ENCODE measurements at regions not wholly inside any gene's neighbourhood (a gene's known extent, or its start where the extent isn't known, plus 50 kb on each side); places are given as distances from the start of the nearest gene placed in this dataset.
A peak's percentile ranks its signal among the peaks of the same experiment; 100 is the strongest.

DNA sequence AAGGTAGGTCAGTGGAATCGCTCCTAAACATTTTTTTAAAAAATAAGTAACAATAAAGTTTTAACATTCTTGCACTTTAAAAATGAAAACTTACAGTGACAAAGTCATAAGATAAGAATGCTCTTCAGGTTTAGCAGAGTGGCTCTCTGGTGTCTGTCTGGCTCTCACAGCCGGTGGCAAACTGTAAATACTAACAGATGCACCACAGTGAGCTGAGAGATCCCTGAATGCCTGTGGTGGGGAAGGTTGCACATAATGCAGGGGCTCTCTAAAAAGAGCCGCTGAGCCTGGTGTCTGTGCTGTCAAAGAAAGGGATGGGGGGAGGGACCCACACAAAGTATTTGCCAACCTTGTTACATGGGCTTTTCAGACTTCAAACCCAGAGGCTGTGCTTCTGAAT is 498.3 kb downstream of the CCSER2 start:
- Histone ChIP-seq H3K9me3 (ENCODE audit: control insufficient read depth, insufficient read depth, low read depth, low read length) (no peaks in the 10 kb centered on the region), H3K27ac (ENCODE audit: extremely low read depth, low read depth, low read length) (no peak overlapping the region), H3K4me1 (ENCODE audit: control insufficient read depth, insufficient read depth, low read length) (peaks cover 3% of the 10 kb centered on the region), H3K4me3 (ENCODE audit: low read depth, low read length) (no peak overlapping the region), H3K36me3 (ENCODE audit: control insufficient read depth in 2 of 2, insufficient read depth in 1 of 2, low read length in 2 of 2) (no peaks in the 10 kb centered on the region)
- CTCF ChIA-PET = interaction anchor here (0.6 to 0.7 kb wide), 3 partner anchors 166 to 766 kb away, joined by 3 to 4 read pairs (median 3); no protein-coding TSS in a partner anchor
- TF ChIP-seq ZNF391 (tag by site-specific recombination; IDR thresholded peaks at IDR 0.05; ENCODE audit: borderline replicate concordance, low read depth) (no peak), KLF16 (tag by site-specific recombination; IDR thresholded peaks at IDR 0.05) (no peak), MEIS1 (CRISPR knock-in tag; IDR thresholded peaks at IDR 0.05; ENCODE audit: borderline replicate concordance) (no peak), REPIN1 (tag by site-specific recombination; IDR thresholded peaks at IDR 0.05; ENCODE audit: low read depth) (no peak), ZNF23 (tag by site-specific recombination; IDR thresholded peaks at IDR 0.05; ENCODE audit: borderline replicate concordance) (no peak), GLI2 (tag by site-specific recombination; IDR thresholded peaks at IDR 0.05; ENCODE audit: borderline replicate concordance, low read depth) (no peak), ZNF530 (tag by site-specific recombination; IDR thresholded peaks at IDR 0.05; ENCODE audit: low read depth) (no peak), SCRT2 (tag by site-specific recombination; IDR thresholded peaks at IDR 0.05) (no peak), ELK4 (IDR thresholded peaks at IDR 0.05; ENCODE audit: borderline replicate concordance, low read depth, low read length) (no peak), ZNF549 (tag by site-specific recombination; IDR thresholded peaks at IDR 0.05) (no peak), ZNF521 (tag by site-specific recombination; IDR thresholded peaks at IDR 0.05) (no peak), ZFP69B (tag by site-specific recombination; IDR thresholded peaks at IDR 0.05) (no peak), ZNF37A (tag by site-specific recombination; IDR thresholded peaks at IDR 0.05) (no peak), ZNF747 (tag by site-specific recombination; IDR thresholded peaks at IDR 0.05) (no peak), ZNF169 (tag by site-specific recombination; IDR thresholded peaks at IDR 0.05) (no peak)
- TF ChIP-seq, protein P1, sequence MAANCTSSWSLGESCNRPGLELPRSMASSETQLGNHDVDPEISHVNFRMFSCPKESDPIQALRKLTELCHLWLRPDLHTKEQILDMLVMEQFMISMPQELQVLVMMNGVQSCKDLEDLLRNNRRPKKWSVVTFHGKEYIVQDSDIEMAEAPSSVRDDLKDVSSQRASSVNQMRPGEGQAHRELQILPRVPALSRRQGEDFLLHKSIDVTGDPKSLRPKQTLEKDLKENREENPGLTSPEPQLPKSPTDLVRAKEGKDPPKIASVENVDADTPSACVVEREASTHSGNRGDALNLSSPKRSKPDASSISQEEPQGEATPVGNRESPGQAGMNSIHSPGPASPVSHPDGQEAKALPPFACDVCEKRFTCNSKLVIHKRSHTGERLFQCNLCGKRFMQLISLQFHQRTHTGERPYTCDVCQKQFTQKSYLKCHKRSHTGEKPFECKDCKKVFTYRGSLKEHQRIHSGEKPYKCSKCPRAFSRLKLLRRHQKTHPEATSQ (tag by site-specific recombination; IDR thresholded peaks at IDR 0.05) = no peak
- TF ChIP-seq, protein P2, sequence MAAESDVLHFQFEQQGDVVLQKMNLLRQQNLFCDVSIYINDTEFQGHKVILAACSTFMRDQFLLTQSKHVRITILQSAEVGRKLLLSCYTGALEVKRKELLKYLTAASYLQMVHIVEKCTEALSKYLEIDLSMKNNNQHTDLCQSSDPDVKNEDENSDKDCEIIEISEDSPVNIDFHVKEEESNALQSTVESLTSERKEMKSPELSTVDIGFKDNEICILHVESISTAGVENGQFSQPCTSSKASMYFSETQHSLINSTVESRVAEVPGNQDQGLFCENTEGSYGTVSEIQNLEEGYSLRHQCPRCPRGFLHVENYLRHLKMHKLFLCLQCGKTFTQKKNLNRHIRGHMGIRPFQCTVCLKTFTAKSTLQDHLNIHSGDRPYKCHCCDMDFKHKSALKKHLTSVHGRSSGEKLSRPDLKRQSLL (tag by site-specific recombination; IDR thresholded peaks at IDR 0.05) = no peak
- POLR2A ChIA-PET = no interaction called here

- H3K4me1 ChIP-seq (ENCODE audit: control insufficient read depth, insufficient read depth, low read length) = peaks cover 3% of the 10 kb centered on the region
- no peak overlapping the region for H3K27ac ChIP-seq (ENCODE audit: extremely low read depth, low read depth, low read length)
- ChIA-PET CTCF (interaction anchor here (0.6 to 1.1 kb wide), 4 partner anchors 9 to 195 kb away, joined by 3 read pairs; no protein-coding TSS in a partner anchor), POLR2A (no interaction called here)
- H3K36me3 ChIP-seq (ENCODE audit: control insufficient read depth in 2 of 2, insufficient read depth in 1 of 2, low read length in 2 of 2) = no peaks in the 10 kb centered on the region
- no peaks in the 10 kb centered on the region for H3K9me3 ChIP-seq (ENCODE audit: control insufficient read depth, insufficient read depth, low read depth, low read length)
- no peak overlapping the region for H3K4me3 ChIP-seq (ENCODE audit: low read depth, low read length)
- TF ChIP-seq SCRT2 (tag by site-specific recombination; IDR thresholded peaks at IDR 0.05) = no peak
- TF ChIP-seq GLIS1 (tag by site-specific recombination; IDR thresholded peaks at IDR 0.05) = peak; percentile 77
- no peak for TF ChIP-seq ZNF324 (tag by site-specific recombination; IDR thresholded peaks at IDR 0.05)
These were observed 500.7 kb downstream of the CCSER2 start for GRCh38 chr10:84829131-84829530.
